B cell (primary cell): ENCODE measurements at regions not wholly inside any gene's neighbourhood (a gene's known extent, or its start where the extent isn't known, plus 50 kb on each side); places are given as distances from the start of the nearest gene placed in this dataset.

ENCODE experiments used
- ATAC-seq: fragments of 200-7000 bp; cut with Tn5 transposase; one replicate; pipeline ENCODE4 v1.10.0; 2021; ENCODE audit warnings: low read depth, mild to moderate bottlenecking, moderate number of reproducible peaks, moderate library complexity
- CTCF ChIA-PET: fragments of 350-600 bp; sonication (Branson Sonifier 250); formaldehyde crosslinking; loops from one replicate; lab custom pipeline; 2021; ENCODE audit warnings: antibody characterized with exemption, inconsistent platforms; lab: Charles Lee
- POLR2A ChIA-PET: fragments of 350-600 bp; sonication (Branson Sonifier 250); formaldehyde crosslinking; loops from one replicate; lab custom pipeline; 2021; ENCODE audit warnings: antibody characterized with exemption; lab: Charles Lee
- DNase-seq: peaks from one replicate; pipeline ENCODE4 v3.0.0; 2013
- H2AFZ ChIP-seq: 2 replicates; pipeline ENCODE4 v1.6.1; 2012; ENCODE audit warnings: mild to moderate bottlenecking, low read depth, low read length; ENCODE audit not compliant: insufficient read depth, poor library complexity, severe bottlenecking
- H3K27ac ChIP-seq, 2 donors: 1 replicate in 1 of 2; 2 replicates in 1 of 2; pipeline ENCODE4 v1.5.1; 2012 to 2013; ENCODE audit warnings: low read length in 2 of 2, mild to moderate bottlenecking in 2 of 2, moderate library complexity in 1 of 2
- H3K27me3 ChIP-seq, 4 experiments: fragments of 200-600 bp in 1 of 4; sonication (generic) in 1 of 4; replicated peaks in 1 of 4; 1 replicate in 2 of 4; 2 replicates in 2 of 4; pipeline versions ENCODE4 v1.6.1 to v1.7.0; 2013 to 2016; ENCODE audit warnings: low read length in 3 of 4, mild to moderate bottlenecking in 2 of 4, mixed read lengths in 1 of 4, moderate library complexity in 1 of 4; ENCODE audit not compliant: insufficient read depth in 4 of 4, control insufficient read depth in 3 of 4; ENCODE audit errors: control extremely low read depth in 1 of 4
- H3K36me3 ChIP-seq, 2 experiments: replicated peaks in 1 of 2; 1 replicate in 1 of 2; 2 replicates in 1 of 2; pipeline versions ENCODE4 v1.6.1 to v1.7.1; 2013; ENCODE audit warnings: low read length in 1 of 2; ENCODE audit not compliant: insufficient read depth in 2 of 2, control insufficient read depth in 1 of 2; ENCODE audit errors: control extremely low read depth in 1 of 2, extremely low read depth in 1 of 2
- H3K4me1 ChIP-seq, 2 donors: fragments of 200-600 bp in 1 of 2; sonication (generic) in 1 of 2; 1 replicate in 1 of 2; 2 replicates in 1 of 2; pipeline versions ENCODE4 v1.5.1 to v1.6.1; 2013 to 2017; ENCODE audit warnings: low read length in 2 of 2; ENCODE audit not compliant: control insufficient read depth in 2 of 2, insufficient read depth in 2 of 2
- H3K4me2 ChIP-seq: replicated peaks from 2 replicates; pipeline ENCODE3; 2012; ENCODE audit warnings: mild to moderate bottlenecking, low read depth, low read length; ENCODE audit not compliant: poor library complexity, severe bottlenecking
- H3K4me3 ChIP-seq, 5 experiments: fragments of 200-600 bp in 1 of 5; sonication (generic) in 1 of 5; 1 replicate in 3 of 5; 2 replicates in 2 of 5; pipeline versions ENCODE4 v1.5.1 to v1.7.0; 2011 to 2016; ENCODE audit warnings: low read length in 4 of 5, mild to moderate bottlenecking in 4 of 5, low read depth in 2 of 5, control low read depth in 1 of 5, moderate library complexity in 1 of 5; ENCODE audit not compliant: insufficient read depth in 1 of 5; ENCODE audit errors: control extremely low read depth in 1 of 5, extremely low read depth in 1 of 5
- H3K79me2 ChIP-seq: fragments of 200-600 bp; sonication (generic); one replicate; pipeline ENCODE4 v1.6.0; 2016; ENCODE audit warnings: low read length; ENCODE audit not compliant: control insufficient read depth, insufficient read depth
- H3K9ac ChIP-seq: fragments of 200-600 bp; sonication (generic); 2 replicates; pipeline ENCODE4 v1.6.1; 2017; ENCODE audit warnings: mild to moderate bottlenecking, low read length, moderate library complexity
- H3K9me3 ChIP-seq, 3 donors: one replicate each; pipeline versions ENCODE4 v1.6.1 to v1.7.1; 2013; ENCODE audit warnings: low read length in 2 of 3; ENCODE audit not compliant: control insufficient read depth in 2 of 3, insufficient read depth in 1 of 3; ENCODE audit errors: control extremely low read depth in 1 of 3
- H4K20me1 ChIP-seq: 2 replicates; pipeline ENCODE4 v1.6.0; 2012; ENCODE audit warnings: mild to moderate bottlenecking, low read length; ENCODE audit not compliant: insufficient read depth, control insufficient read depth, poor library complexity, severe bottlenecking
- H3K27ac Mint-ChIP-seq: one replicate; pipeline ENCODE4 v1.8.0; 2021; ENCODE audit warnings: mixed read lengths
- H3K27me3 Mint-ChIP-seq: one replicate; pipeline ENCODE4 v1.8.0; 2021; ENCODE audit warnings: mixed read lengths
- H3K4me1 Mint-ChIP-seq: one replicate; pipeline ENCODE4 v1.8.0; 2021; ENCODE audit warnings: mixed read lengths
- H3K4me3 Mint-ChIP-seq: one replicate; pipeline ENCODE4 v1.8.0; 2021; ENCODE audit warnings: mixed read lengths
- H3K9me3 Mint-ChIP-seq: one replicate; pipeline ENCODE4 v1.8.0; 2022; ENCODE audit warnings: mixed read lengths; ENCODE audit not compliant: insufficient read depth
- CTCF ChIP-seq: fragments of 200-600 bp; IDR thresholded peaks from one replicate; pipeline ENCODE4 v1.8.0; 2022; ENCODE audit warnings: antibody characterized with exemption, mild to moderate bottlenecking
- EZH2 ChIP-seq: IDR thresholded peaks from 2 replicates; pipeline ENCODE4 v1.6.1; 2012; ENCODE audit warnings: borderline replicate concordance, low read depth, mild to moderate bottlenecking, moderate library complexity, low read length; ENCODE audit not compliant: insufficient read depth, poor library complexity, severe bottlenecking
- WGBS: methylation state at CpG from one replicate; pipeline ENCODE4 v1.1.5; 2013; ENCODE audit warnings: missing lambda C conversion rate; ENCODE audit not compliant: insufficient coverage; 5-methylcytosine and 5-hydroxymethylcytosine counted together
- intact Hi-C: fragments of 100-400 bp; cut with micrococcal nuclease; formaldehyde crosslinking; loops from one replicate; pipeline ENCODE4 v1.10.0; 2022

GRCh38 chr21:14303731-14304488 is 79.0 kb downstream of the HSPA13 start:
- Histone ChIP-seq H3K27ac (no peak overlapping the region), H3K79me2 (no peaks in the 10 kb centered on the region), H3K9ac (no peak overlapping the region), H3K36me3 (no peaks in the 10 kb centered on the region), H3K4me1 (no peaks in the 10 kb centered on the region), H4K20me1 (no peaks in the 10 kb centered on the region), H3K4me2 (no peak overlapping the region), H3K27me3 (no peaks in the 10 kb centered on the region), H2AFZ (no peak overlapping the region), H3K9me3 (no peaks in the 10 kb centered on the region), H3K4me3 (no peak overlapping the region)
- Mint-ChIP-seq H3K27me3 (peaks cover 10% of the 10 kb centered on the region), H3K4me1 (no peaks in the 10 kb centered on the region), H3K4me3 (no peak overlapping the region), H3K9me3 (no peaks in the 10 kb centered on the region), H3K27ac (no peak overlapping the region)
- ChIA-PET POLR2A (no interaction called here), CTCF (interaction anchor here (0.7 to 1.3 kb wide), 2 partner anchors 12 to 18 kb away, joined by 3 to 5 read pairs; no protein-coding TSS in a partner anchor)
- intact Hi-C loops = no loop called here
- 93% methylated on average over 3 of the region's 8 CpGs for WGBS
- TF ChIP-seq EZH2 (no peak), CTCF (no peak)
- DNase-seq (no peak), ATAC-seq (no peak)

- Histone ChIP-seq H4K20me1 (no peaks in the 10 kb centered on the region), H2AFZ (no peak overlapping the region)
These were observed 82.9 kb downstream of the HSPA13 start for GRCh38 chr21:14300074-14300473.

More at GRCh38 chr21:14300074-14300473, 82.9 kb downstream of the HSPA13 start:
- ChIA-PET POLR2A (no interaction called here), CTCF (no interaction called here)
- Histone ChIP-seq H3K36me3 (no peaks in the 10 kb centered on the region), H3K27me3 (no peaks in the 10 kb centered on the region), H3K9me3 (no peaks in the 10 kb centered on the region), H3K4me3 (no peak overlapping the region), H3K4me1 (no peaks in the 10 kb centered on the region), H3K27ac (no peak overlapping the region), H3K4me2 (no peak overlapping the region), H3K79me2 (no peaks in the 10 kb centered on the region), H3K9ac (no peak overlapping the region)
- DNase-seq = no peak
- Mint-ChIP-seq H3K27me3 (peaks cover 10% of the 10 kb centered on the region), H3K4me1 (no peaks in the 10 kb centered on the region), H3K9me3 (no peaks in the 10 kb centered on the region), H3K27ac (no peak overlapping the region), H3K4me3 (no peak overlapping the region)
- intact Hi-C loops = no loop called here
- no peak for ATAC-seq
- WGBS = no CpG with 5 or more reads among the region's 1 CpG
- TF ChIP-seq EZH2 = no peak
- TF ChIP-seq CTCF = no peak
